HG02970 (cell line): ENCODE measurements at regions not wholly inside any gene's neighbourhood (a gene's known extent, or its start where the extent isn't known, plus 50 kb on each side); places are given as distances from the start of the nearest gene placed in this dataset.
"Not testable (repeated sequence)": the region's sequence is repeated elsewhere in the genome, so short reads cannot be mapped to it uniquely, and the experiment has no call there.

ENCODE experiments used
- ATAC-seq: cut with Tn5 transposase; IDR thresholded peaks from one replicate; pipeline ENCODE4 v1.9.1; 2021; ENCODE audit warnings: mild to moderate bottlenecking, moderate library complexity, moderate number of reproducible peaks; ENCODE audit not compliant: unreplicated experiment, low FRiP score

GRCh38 chr7:49099587-49100326 lies 175.4 kb downstream of the CDC14C start:
- no peak for ATAC-seq

DNA sequence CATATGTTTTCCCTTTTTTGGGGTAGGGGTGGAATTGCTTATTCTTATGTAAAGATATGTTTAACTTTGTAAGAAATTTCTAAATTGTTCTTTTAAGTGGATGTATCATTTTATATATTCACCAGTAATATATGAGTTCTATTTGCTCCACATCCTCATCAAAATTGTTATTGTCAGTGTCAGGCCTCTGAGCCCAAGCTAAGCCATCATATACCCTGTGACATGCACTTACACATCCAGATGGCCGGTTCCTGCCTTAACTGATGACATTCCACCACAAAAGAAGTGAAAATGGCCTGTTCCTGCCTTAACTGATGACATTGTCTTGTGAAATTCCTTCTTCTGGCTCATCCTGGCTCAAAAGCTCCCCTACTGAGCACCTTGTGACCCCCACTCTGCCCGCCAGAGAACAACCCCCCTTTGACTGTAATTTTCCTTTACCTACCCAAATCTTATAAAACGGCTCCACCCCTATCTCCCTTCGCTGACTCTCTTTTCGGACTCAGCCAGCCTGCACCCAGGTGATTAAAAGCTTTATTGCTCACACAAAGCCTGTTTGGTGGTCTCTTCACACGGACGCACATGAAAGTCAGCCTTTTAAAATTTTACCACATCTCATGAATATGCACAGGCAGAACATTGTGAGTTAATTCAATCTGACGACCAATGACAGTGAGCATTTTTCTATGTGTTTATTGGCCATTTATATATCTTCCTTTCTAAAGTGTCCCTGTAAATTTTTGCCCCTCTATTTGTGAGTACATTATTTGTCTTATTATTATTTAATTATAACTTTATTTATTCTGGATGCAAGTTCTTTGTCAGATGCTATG lies 176.8 kb downstream of the CDC14C start:
- not testable (repeated sequence) for ATAC-seq

DNA sequence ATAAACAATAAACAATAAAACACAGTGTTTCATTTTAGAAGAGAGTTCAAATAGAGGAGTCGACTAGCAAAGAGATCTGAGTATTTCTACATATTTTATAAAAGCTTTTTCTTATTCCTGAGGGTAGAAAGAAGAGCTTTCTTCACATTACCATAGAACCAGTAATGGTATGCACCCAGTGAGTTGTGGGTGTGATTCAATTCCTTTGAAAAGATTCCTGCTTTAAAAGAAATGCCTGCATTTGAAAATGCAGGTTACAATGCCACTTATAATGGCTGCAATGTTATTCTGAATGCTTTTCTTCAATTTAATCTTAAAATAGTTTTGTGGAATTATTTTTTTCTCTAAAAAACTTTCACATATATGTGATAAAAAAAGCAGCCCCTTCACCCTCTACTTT lies 178.1 kb downstream of the CDC14C start:
- ATAC-seq, result no peak

- no peak for ATAC-seq
Observed at GRCh38 chr7:49111706-49112105, 187.4 kb downstream of the CDC14C start.

DNA sequence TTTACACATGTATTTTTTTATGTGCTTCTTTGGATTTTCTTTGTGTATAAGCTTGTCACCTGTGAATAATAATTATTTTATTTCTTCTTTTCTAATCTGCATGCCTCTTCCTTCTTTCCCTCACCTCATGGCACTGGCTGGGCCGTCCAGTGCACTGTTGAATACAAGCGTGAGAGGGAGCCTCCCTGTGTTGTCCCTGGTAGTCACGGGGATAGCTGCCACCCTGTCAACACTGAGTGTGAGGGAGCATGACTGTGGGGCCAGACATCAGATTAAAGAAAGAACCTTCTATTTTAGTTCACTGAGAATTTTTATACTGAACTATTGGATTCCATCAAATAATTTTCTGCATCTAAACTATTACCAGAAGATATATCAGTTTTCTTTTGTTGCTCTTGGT lies 187.9 kb downstream of the CDC14C start:
- ATAC-seq, result no peak

GRCh38 chr7:49112647-49113046 lies 188.3 kb downstream of the CDC14C start:
- no peak for ATAC-seq

GRCh38 chr7:49119706-49120105 lies 195.4 kb downstream of the CDC14C start:
- no peak for ATAC-seq

- no peak for ATAC-seq
Observed at GRCh38 chr7:49125246-49125645, 200.9 kb downstream of the CDC14C start.

GRCh38 chr7:49127359-49127913 lies 203.1 kb downstream of the CDC14C start:
- no peak for ATAC-seq

DNA sequence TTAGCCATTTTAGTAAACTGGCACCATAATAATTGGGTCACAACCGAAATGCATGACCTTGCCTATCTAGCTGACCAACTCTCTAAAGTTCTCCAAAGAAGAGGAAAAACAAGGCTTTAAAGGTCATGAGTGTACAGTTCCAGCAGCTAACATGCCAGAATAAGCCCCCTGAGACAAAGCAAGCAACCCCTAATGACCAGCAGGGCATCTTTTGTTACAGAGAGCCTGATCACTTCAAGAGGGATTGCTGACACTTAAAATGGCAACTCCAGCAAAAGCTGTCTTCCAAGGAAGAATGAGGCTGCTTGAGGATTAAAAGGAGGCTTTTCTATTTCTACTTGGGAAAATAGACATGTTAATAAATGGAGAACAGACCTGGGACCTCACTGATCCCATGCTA lies 213.6 kb downstream of the CDC14C start:
- no peak for ATAC-seq

GRCh38 chr7:49150486-49150885 lies 226.1 kb downstream of the CDC14C start:
- no peak for ATAC-seq

DNA sequence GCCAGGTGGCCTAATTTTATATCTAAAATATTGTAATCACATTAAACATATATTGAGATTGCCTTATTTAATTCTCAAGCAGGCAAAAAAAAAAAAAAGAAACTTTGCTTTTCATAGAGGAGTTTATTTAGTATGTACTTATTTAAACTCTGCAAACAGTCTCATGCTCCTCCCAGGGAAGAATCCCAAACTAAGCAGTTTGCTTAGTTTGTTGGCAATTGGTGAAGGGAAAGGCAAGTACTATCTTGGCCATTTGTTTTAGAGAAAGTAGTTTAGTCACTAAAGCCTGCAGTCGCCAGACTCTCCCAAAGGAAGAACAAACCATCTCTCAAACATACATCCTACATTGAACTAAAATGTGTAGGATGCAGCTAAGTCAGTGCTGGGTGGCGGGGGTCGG lies 226.8 kb downstream of the CDC14C start:
- ATAC-seq, result no peak

- ATAC-seq, result no peak
Observed at GRCh38 chr7:49158321-49158720, 234.0 kb downstream of the CDC14C start.

DNA sequence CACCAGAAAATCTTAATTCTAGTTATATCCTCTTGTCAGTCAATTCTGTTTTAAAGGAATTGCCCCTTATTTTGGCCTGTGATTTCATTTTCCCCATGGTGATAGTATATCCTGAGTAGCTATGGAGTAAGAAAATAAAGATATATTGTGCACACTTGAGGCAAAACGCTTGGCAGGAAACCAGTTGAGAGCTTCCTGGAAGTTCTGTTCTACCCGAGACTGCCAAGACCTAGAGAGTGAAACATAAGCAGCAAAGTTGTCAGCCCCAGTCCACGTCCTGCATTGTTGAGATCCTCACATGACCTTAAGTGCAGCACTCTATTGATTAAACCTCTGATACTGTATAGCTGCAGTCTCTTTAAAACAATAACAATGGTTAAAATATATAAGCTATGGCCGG lies 235.2 kb downstream of the CDC14C start:
- no peak for ATAC-seq

- ATAC-seq, result no peak
Observed at GRCh38 chr7:49166441-49166840, 242.1 kb downstream of the CDC14C start.

DNA sequence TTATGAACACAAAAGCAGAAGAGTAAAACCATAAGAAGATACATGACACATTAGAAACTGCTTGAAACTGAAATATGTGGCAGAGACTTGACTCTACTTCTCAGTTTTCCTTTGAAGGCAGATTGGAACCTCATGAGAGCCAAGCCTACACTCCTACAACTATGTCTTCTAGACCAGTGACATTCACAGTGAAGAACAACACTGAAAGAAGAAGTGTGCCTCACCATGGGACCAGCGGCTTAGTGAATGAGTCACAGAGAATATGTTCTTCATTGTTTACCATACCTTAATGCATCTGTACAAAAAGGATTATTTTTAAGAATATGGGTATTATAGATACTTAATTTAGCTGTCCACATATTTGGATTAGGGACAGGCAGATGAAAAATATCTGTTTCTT lies 248.3 kb downstream of the CDC14C start:
- no peak for ATAC-seq

GRCh38 chr7:49174396-49174795 lies 250.0 kb downstream of the CDC14C start:
- ATAC-seq, result no peak

DNA sequence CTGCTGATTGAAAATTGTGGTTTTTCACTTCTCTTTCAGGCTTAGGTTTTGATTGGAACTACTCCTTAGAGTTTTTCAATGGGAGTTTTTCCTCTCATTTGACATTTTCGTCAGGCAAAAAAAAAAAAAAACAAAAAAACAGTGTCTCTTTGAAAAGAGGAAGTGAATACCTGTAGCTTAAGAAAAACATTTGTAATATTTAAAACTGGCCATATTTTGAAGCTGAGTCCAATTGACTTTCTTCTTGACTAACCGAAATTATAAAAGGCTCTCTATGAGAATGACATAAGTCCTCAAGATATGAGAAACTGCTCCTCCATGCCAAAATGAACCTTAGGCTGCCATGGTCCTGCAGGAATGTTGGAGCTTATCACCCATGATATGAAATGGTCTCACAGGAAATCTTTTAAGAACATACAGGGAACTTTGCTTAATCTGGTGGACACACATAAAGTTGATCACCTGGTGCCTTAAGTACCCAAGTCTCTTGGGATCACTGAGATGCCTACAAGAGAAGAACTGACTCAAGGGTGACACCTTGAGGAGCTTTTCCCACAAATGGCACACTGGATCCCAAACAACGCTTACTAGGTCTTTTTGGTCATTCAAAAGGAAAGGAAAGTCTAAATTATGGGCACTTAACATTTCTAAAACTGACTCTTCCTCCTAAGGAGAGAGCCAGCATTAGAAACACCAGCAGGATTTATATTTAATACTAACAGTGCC lies 263.4 kb downstream of the CDC14C start:
- no peak for ATAC-seq

DNA sequence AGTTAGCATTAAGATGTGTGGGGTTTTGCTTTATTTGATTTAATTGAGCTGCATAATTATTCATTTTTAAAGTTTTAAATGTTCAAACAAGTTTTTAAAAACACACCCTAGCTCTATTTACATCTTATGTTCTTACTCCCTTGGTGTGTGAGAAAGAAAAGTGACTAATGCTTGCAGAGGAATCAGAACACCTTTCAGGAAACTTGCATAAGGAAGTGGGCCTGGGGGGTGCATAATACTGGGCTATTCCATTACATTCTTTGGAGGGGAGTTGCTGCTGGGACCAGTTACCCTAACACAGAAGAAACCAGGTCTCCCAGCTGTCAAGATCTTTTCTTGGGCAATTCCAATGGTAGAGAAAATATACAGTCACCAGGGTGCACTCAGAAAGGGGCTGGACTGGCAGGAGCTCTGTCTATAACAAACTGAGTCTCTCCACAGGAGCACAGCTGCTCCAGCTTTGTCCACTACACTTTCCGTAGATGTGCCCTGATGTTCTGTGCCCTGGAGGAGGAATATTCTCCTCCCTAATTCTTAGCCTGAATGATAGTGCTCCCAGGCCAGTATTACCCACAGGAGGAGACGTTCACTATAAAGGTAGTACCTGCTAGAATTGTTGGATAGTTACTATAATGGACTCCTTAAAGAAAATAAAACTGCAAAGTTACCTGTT lies 304.2 kb downstream of the CDC14C start:
- no peak for ATAC-seq

DNA sequence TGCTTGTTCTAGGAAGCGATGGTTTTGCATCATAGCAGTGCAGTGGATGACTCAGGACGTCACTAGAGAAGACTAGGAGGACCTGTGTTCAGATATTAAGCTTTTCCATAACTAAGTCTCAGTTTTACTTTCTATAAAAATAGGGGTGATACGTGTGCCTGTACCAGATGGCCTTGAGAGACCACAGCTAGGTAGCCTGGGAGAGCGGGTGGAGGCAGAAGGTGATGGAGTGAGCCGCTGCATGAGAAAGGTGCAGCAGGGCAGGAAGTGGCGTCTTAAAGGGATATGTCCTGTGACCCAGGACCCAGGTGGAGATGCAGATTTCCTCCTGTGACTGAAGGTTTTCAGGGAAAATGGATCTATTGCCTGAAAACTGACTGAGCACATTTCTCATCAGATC lies 304.9 kb downstream of the CDC14C start:
- ATAC-seq, result no peak
